SK-N-SH treated with all-trans-retinoic acid at 6 μM for 48 hours (cell line): ENCODE measurements at regions not wholly inside any gene's neighbourhood (a gene's known extent, or its start where the extent isn't known, plus 50 kb on each side); places are given as distances from the start of the nearest gene placed in this dataset.

Source experiments
- ARNTL ChIP-seq: fragments of 450-650 bp; formaldehyde crosslinking; IDR thresholded peaks from 2 replicates; pipeline ENCODE4 v1.5.0; 2020; ENCODE audit warnings: low read depth, mild to moderate bottlenecking, moderate library complexity, borderline replicate concordance
- OSR1 ChIP-seq: fragments of 250-450 bp; sonication (Bioruptor Pico); IDR thresholded peaks from 2 replicates; pipeline ENCODE4 v1.8.0; 2022; ENCODE audit warnings: moderate library complexity, mild to moderate bottlenecking, inconsistent platforms
- PPARA ChIP-seq: fragments of 250-450 bp; sonication (Bioruptor Pico); IDR thresholded peaks from 2 replicates; pipeline ENCODE4 v1.5.0; 2020; ENCODE audit warnings: mild to moderate bottlenecking, borderline replicate concordance

GRCh38 chr2:62624855-62625254 is 80.7 kb upstream of the EHBP1 start:
- no peak for TF ChIP-seq PPARA
- TF ChIP-seq ARNTL (CRISPR knock-in tag) = no peak
- no peak for TF ChIP-seq OSR1 (CRISPR knock-in tag)
